Muscle of arm (tissue), 1 donor: ENCODE measurements at regions not wholly inside any gene's neighbourhood (a gene's known extent, or its start where the extent isn't known, plus 50 kb on each side); places are given as distances from the start of the nearest gene placed in this dataset.
A peak's percentile ranks its signal among the peaks of the same experiment; 100 is the strongest.

Experiments used
- DNase-seq: peaks from one replicate; pipeline ENCODE4 v3.0.0-alpha.2; 2013

GRCh38 chr3:73746623-73747022 is 121.9 kb upstream of the PDZRN3 start:
- DNase-seq: peak; percentile 77

GRCh38 chr3:73745526-73746191 is 120.9 kb upstream of the PDZRN3 start:
- DNase-seq: peak; percentile 89

- no peak for DNase-seq
Observed at GRCh38 chr3:73743551-73743950, 118.8 kb upstream of the PDZRN3 start.

GRCh38 chr3:73739791-73740453 is 115.2 kb upstream of the PDZRN3 start:
- no peak for DNase-seq

- no peak for DNase-seq
Observed at GRCh38 chr3:73738711-73739110, 114.0 kb upstream of the PDZRN3 start.

- DNase-seq: no peak
Observed at GRCh38 chr3:73734211-73735089, 109.7 kb upstream of the PDZRN3 start.

- DNase-seq: no peak
Observed at GRCh38 chr3:73733746-73734145, 109.0 kb upstream of the PDZRN3 start.

GRCh38 chr3:73729969-73730440 is 105.3 kb upstream of the PDZRN3 start:
- peak; percentile 51 for DNase-seq

- DNase-seq: no peak
Observed at GRCh38 chr3:73727854-73728253, 103.1 kb upstream of the PDZRN3 start.

- DNase-seq: no peak
Observed at GRCh38 chr3:73727117-73727821, 102.5 kb upstream of the PDZRN3 start.

GRCh38 chr3:73723596-73723995 is 98.9 kb upstream of the PDZRN3 start:
- no peak for DNase-seq

GRCh38 chr3:73719861-73720260 is 95.1 kb upstream of the PDZRN3 start:
- no peak for DNase-seq

GRCh38 chr3:73719413-73719851 is 94.7 kb upstream of the PDZRN3 start:
- peak; percentile 56 for DNase-seq

GRCh38 chr3:73718326-73719110 is 93.8 kb upstream of the PDZRN3 start:
- DNase-seq: no peak

GRCh38 chr3:73716418-73716817 is 91.7 kb upstream of the PDZRN3 start:
- DNase-seq: no peak

GRCh38 chr3:73710340-73710739 is 85.6 kb upstream of the PDZRN3 start:
- no peak for DNase-seq

GRCh38 chr3:73709712-73710111 is 85.0 kb upstream of the PDZRN3 start:
- DNase-seq: no peak

GRCh38 chr3:73708956-73709355 is 84.2 kb upstream of the PDZRN3 start:
- no peak for DNase-seq

- no peak for DNase-seq
Observed at GRCh38 chr3:73707772-73708171, 83.0 kb upstream of the PDZRN3 start.

- no peak for DNase-seq
Observed at GRCh38 chr3:73706771-73707170, 82.0 kb upstream of the PDZRN3 start.

GRCh38 chr3:73705792-73706191 is 81.1 kb upstream of the PDZRN3 start:
- DNase-seq: no peak
